SK-N-SH (cell line): ENCODE measurements at regions not wholly inside any gene's neighbourhood (a gene's known extent, or its start where the extent isn't known, plus 50 kb on each side); places are given as distances from the start of the nearest gene placed in this dataset.

Experiments used
- EZH2phosphoT487 ChIP-seq: fragments of 200-600 bp; sonication (generic); IDR thresholded peaks from 2 replicates; pipeline ENCODE4 v1.6.1; 2017; ENCODE audit warnings: low read depth, mixed run types, mild to moderate bottlenecking, antibody characterized with exemption, moderate library complexity, borderline replicate concordance
- MAX ChIP-seq: IDR thresholded peaks from 2 replicates; pipeline ENCODE4 v1.4.0; 2012; ENCODE audit warnings: low read depth
- TEAD4 ChIP-seq: IDR thresholded peaks from 2 replicates; pipeline ENCODE4 v1.4.0; 2012; ENCODE audit warnings: mild to moderate bottlenecking, borderline replicate concordance; ENCODE audit not compliant: insufficient read depth
- TF ChIP-seq, protein P1 (sequence below): fragments of 200-600 bp; sonication (generic); IDR thresholded peaks from 2 replicates; pipeline ENCODE4 v1.6.1; 2017; ENCODE audit warnings: antibody characterized with exemption, mild to moderate bottlenecking, moderate library complexity

GRCh38 chrX:124938715-124939114 is 381.0 kb upstream of the TEX13C start:
- TF ChIP-seq, protein P1, sequence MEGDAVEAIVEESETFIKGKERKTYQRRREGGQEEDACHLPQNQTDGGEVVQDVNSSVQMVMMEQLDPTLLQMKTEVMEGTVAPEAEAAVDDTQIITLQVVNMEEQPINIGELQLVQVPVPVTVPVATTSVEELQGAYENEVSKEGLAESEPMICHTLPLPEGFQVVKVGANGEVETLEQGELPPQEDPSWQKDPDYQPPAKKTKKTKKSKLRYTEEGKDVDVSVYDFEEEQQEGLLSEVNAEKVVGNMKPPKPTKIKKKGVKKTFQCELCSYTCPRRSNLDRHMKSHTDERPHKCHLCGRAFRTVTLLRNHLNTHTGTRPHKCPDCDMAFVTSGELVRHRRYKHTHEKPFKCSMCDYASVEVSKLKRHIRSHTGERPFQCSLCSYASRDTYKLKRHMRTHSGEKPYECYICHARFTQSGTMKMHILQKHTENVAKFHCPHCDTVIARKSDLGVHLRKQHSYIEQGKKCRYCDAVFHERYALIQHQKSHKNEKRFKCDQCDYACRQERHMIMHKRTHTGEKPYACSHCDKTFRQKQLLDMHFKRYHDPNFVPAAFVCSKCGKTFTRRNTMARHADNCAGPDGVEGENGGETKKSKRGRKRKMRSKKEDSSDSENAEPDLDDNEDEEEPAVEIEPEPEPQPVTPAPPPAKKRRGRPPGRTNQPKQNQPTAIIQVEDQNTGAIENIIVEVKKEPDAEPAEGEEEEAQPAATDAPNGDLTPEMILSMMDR: no peak
- no peak for TF ChIP-seq MAX
- no peak for TF ChIP-seq EZH2phosphoT487
- TF ChIP-seq TEAD4: no peak
